ENCODE measurements at regions not wholly inside any gene's neighbourhood (a gene's known extent, or its start where the extent isn't known, plus 50 kb on each side); places are given as distances from the start of the nearest gene placed in this dataset.

DNA sequence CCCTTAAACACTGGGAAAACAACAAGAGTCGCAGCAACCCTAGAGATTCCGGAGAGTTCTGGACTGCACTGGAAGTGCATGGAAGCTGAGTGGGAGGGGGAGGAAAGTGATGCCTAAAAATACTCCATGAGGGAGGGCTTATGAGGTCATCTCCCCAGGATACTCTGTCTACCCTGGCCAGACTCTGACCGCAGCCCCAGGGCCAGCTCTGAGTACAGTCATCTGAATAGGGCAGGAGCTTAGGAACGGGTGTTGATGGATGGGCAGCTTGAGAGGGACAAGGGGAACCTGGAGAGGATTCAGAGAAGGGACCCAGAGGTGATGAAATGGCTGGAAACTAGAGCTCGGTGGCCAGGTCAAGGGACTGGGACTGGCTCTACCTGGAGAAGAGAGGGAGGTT, 79.3 kb upstream of the IGFBP5 start:
- Histone ChIP-seq H3K27ac (no peak overlapping the region), H2AFZ (ENCODE audit: low read depth) (no peak overlapping the region), H3K4me3 (IDR thresholded peaks at IDR 0.05; ENCODE audit: insufficient read depth, low read depth, low read length) (no peak overlapping the region), H3K4me1 (ENCODE audit: low read depth, poor library complexity, severe bottlenecking) (no peaks in the 10 kb centered on the region), H3K27me3 (ENCODE audit: insufficient read depth, low read depth) (no peaks in the 10 kb centered on the region), H3K4me2 (no peak overlapping the region), H3K36me3 (ENCODE audit: insufficient read depth) (no peaks in the 10 kb centered on the region), H3K9ac (no peak overlapping the region), H4K20me1 (ENCODE audit: insufficient read depth) (no peaks in the 10 kb centered on the region), H3K79me2 (ENCODE audit: insufficient read depth, low read depth) (no peaks in the 10 kb centered on the region)
- TF ChIP-seq, protein P1, sequence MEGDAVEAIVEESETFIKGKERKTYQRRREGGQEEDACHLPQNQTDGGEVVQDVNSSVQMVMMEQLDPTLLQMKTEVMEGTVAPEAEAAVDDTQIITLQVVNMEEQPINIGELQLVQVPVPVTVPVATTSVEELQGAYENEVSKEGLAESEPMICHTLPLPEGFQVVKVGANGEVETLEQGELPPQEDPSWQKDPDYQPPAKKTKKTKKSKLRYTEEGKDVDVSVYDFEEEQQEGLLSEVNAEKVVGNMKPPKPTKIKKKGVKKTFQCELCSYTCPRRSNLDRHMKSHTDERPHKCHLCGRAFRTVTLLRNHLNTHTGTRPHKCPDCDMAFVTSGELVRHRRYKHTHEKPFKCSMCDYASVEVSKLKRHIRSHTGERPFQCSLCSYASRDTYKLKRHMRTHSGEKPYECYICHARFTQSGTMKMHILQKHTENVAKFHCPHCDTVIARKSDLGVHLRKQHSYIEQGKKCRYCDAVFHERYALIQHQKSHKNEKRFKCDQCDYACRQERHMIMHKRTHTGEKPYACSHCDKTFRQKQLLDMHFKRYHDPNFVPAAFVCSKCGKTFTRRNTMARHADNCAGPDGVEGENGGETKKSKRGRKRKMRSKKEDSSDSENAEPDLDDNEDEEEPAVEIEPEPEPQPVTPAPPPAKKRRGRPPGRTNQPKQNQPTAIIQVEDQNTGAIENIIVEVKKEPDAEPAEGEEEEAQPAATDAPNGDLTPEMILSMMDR (conservative IDR thresholded peaks at IDR 0.05; ENCODE audit: low read depth, low read length) = no peak

DNA sequence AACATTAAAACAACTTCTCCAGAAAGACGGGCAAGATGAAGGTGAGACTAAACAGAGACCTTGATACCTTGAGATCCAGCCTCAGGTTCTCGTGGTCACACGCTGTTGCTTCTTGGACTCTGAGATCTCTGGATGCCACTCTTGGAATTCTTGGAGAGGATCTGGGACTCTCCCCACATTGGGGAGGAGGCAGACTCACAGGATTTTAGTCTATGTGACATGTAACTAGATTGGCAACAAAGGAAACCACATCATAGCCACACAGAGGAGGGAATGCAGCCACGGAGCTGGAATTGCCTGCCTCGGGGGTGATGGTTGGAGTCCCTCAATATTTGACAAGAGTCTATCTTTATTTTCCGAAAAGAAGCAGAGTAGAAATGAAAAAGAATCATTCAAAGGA, 78.8 kb upstream of the IGFBP5 start:
- TF ChIP-seq, protein P1 (conservative IDR thresholded peaks at IDR 0.05; ENCODE audit: low read depth, low read length) = no peak
- Histone ChIP-seq H2AFZ (ENCODE audit: low read depth) (no peak overlapping the region), H3K9ac (no peak overlapping the region), H3K36me3 (ENCODE audit: insufficient read depth) (no peaks in the 10 kb centered on the region), H4K20me1 (ENCODE audit: insufficient read depth) (no peaks in the 10 kb centered on the region), H3K4me3 (IDR thresholded peaks at IDR 0.05; ENCODE audit: insufficient read depth, low read depth, low read length) (no peak overlapping the region), H3K27ac (no peak overlapping the region), H3K27me3 (ENCODE audit: insufficient read depth, low read depth) (no peaks in the 10 kb centered on the region), H3K4me1 (ENCODE audit: low read depth, poor library complexity, severe bottlenecking) (no peaks in the 10 kb centered on the region), H3K79me2 (ENCODE audit: insufficient read depth, low read depth) (no peaks in the 10 kb centered on the region), H3K4me2 (no peak overlapping the region)

DNA sequence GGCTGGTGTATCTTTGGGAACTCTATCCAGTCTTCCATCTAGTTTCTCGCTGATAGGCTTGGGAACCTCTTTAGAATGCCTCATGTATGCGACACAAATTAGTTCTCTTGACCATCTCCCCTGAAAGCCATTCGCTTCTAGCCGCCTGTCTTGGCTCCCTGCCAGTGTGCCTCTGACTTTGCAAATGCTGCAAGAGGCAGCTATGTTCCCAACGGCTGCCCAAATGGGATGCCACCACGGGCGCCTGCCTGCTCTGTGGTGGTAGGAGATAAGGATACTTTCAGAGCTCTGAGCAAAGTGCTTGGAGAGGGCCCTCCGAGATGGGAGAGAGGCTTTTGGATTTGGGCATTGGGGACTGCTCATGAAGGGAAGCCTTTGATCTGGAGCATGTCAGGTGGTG, 77.7 kb upstream of the IGFBP5 start:
- Histone ChIP-seq H2AFZ (ENCODE audit: low read depth) (no peak overlapping the region), H3K4me3 (IDR thresholded peaks at IDR 0.05; ENCODE audit: insufficient read depth, low read depth, low read length) (no peak overlapping the region), H3K9ac (no peak overlapping the region), H3K36me3 (ENCODE audit: insufficient read depth) (no peaks in the 10 kb centered on the region), H3K4me1 (ENCODE audit: low read depth, poor library complexity, severe bottlenecking) (no peaks in the 10 kb centered on the region), H3K4me2 (no peak overlapping the region), H3K79me2 (ENCODE audit: insufficient read depth, low read depth) (no peaks in the 10 kb centered on the region), H4K20me1 (ENCODE audit: insufficient read depth) (no peaks in the 10 kb centered on the region), H3K27me3 (ENCODE audit: insufficient read depth, low read depth) (no peaks in the 10 kb centered on the region), H3K27ac (no peak overlapping the region)
- TF ChIP-seq, protein P1 (conservative IDR thresholded peaks at IDR 0.05; ENCODE audit: low read depth, low read length) = no peak

DNA sequence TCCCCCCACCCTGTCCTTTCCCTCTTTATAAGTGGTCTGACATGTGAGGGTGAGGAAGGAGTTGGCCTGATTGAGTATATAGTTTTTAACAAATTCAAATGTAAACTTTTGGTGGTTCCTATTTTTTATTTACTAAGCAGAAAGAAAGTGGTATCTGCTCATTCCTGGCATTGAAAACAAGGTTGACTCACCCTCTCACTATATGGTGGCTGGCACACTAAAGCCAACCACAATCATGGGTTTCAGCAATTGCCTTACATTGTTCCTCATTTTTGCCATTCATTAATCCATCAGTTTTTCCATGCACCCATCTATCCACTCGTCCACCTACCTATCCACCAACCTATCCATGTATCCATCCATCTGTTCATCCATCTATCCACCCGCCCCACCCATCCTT, 75.4 kb upstream of the IGFBP5 start:
- H3K4me1 ChIP-seq (ENCODE audit: low read depth, poor library complexity, severe bottlenecking) = no peaks in the 10 kb centered on the region
- no peak overlapping the region for H3K9ac ChIP-seq
- no peak overlapping the region for H2AFZ ChIP-seq (ENCODE audit: low read depth)
- no peaks in the 10 kb centered on the region for H3K79me2 ChIP-seq (ENCODE audit: insufficient read depth, low read depth)
- H3K27me3 ChIP-seq (ENCODE audit: insufficient read depth, low read depth) = no peaks in the 10 kb centered on the region
- no peak overlapping the region for H3K4me3 ChIP-seq (IDR thresholded peaks at IDR 0.05; ENCODE audit: insufficient read depth, low read depth, low read length)
- H3K27ac ChIP-seq = no peak overlapping the region
- no peaks in the 10 kb centered on the region for H4K20me1 ChIP-seq (ENCODE audit: insufficient read depth)
- TF ChIP-seq, protein P1 (conservative IDR thresholded peaks at IDR 0.05; ENCODE audit: low read depth, low read length) = no peak
- no peaks in the 10 kb centered on the region for H3K36me3 ChIP-seq (ENCODE audit: insufficient read depth)
- H3K4me2 ChIP-seq = no peak overlapping the region

DNA sequence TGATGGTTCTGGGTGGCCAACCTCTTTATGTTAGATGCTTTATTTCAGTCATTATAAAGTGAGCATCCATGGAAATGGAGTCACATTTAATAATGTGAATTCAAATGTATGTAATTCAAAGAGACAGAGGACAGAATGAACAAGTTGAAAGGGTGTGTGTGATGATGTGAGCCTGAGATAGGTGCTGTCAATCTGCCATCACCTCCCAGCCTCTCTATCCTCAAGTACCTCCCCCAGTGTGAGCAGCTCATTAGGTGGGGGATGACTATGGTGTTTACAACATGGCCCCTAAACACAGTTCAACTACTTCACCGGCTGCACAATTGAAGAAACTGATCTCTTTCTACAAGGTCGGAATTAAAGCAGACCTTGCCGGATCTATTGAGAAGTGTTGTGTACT, 74.7 kb upstream of the IGFBP5 start:
- no peak overlapping the region for H3K4me2 ChIP-seq
- no peaks in the 10 kb centered on the region for H4K20me1 ChIP-seq (ENCODE audit: insufficient read depth)
- no peak overlapping the region for H3K27ac ChIP-seq
- no peaks in the 10 kb centered on the region for H3K27me3 ChIP-seq (ENCODE audit: insufficient read depth, low read depth)
- no peak overlapping the region for H2AFZ ChIP-seq (ENCODE audit: low read depth)
- TF ChIP-seq, protein P1 (conservative IDR thresholded peaks at IDR 0.05; ENCODE audit: low read depth, low read length) = no peak
- H3K36me3 ChIP-seq (ENCODE audit: insufficient read depth) = no peaks in the 10 kb centered on the region
- H3K79me2 ChIP-seq (ENCODE audit: insufficient read depth, low read depth) = no peaks in the 10 kb centered on the region
- H3K9ac ChIP-seq = no peak overlapping the region
- H3K4me1 ChIP-seq (ENCODE audit: low read depth, poor library complexity, severe bottlenecking) = no peaks in the 10 kb centered on the region
- no peak overlapping the region for H3K4me3 ChIP-seq (IDR thresholded peaks at IDR 0.05; ENCODE audit: insufficient read depth, low read depth, low read length)
